ENCODE measurements at regions not wholly inside any gene's neighbourhood (a gene's known extent, or its start where the extent isn't known, plus 50 kb on each side); places are given as distances from the start of the nearest gene placed in this dataset.

DNA sequence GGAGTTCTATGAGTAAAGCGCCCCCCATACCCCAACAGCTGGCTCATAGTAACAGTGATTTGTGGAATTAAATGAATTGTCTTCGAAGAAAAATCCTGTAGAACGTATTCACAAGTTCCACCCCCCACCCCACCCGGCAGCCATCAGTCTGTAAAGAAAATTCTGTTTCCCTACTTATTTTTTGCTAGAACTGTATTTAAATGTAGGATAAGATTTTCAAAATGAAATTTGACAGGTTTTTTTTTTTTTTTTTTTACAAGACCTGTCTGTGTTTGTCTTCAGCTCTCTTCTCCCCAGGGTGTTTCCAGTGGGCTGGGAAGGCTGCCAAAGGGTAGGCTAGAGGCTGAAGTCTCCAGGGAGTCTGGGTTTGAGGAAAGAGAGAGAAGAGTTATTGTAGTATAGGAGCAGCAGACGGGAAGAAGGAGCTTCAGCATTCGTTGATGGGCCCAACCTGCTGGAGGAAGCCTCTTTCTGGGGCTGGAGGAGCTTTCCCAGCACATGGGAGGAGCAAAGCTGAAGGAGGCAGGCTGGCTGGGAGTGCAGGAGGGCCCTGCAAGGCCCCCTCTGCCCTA is 130.6 kb upstream of the SEMA6D start:
- TF ChIP-seq, protein P1, sequence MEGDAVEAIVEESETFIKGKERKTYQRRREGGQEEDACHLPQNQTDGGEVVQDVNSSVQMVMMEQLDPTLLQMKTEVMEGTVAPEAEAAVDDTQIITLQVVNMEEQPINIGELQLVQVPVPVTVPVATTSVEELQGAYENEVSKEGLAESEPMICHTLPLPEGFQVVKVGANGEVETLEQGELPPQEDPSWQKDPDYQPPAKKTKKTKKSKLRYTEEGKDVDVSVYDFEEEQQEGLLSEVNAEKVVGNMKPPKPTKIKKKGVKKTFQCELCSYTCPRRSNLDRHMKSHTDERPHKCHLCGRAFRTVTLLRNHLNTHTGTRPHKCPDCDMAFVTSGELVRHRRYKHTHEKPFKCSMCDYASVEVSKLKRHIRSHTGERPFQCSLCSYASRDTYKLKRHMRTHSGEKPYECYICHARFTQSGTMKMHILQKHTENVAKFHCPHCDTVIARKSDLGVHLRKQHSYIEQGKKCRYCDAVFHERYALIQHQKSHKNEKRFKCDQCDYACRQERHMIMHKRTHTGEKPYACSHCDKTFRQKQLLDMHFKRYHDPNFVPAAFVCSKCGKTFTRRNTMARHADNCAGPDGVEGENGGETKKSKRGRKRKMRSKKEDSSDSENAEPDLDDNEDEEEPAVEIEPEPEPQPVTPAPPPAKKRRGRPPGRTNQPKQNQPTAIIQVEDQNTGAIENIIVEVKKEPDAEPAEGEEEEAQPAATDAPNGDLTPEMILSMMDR (IDR thresholded peaks at IDR 0.05; ENCODE audit: low read depth, low read length, poor library complexity, severe bottlenecking), result no peak
- no peak for TF ChIP-seq EZH2phosphoT487 (IDR thresholded peaks at IDR 0.05; ENCODE audit: borderline replicate concordance, low read length)
